IPS DF 19.7 (cell line): ENCODE measurements at regions not wholly inside any gene's neighbourhood (a gene's known extent, or its start where the extent isn't known, plus 50 kb on each side); places are given as distances from the start of the nearest gene placed in this dataset.
A peak's percentile ranks its signal among the peaks of the same experiment; 100 is the strongest.

Experiments used
- DNase-seq: peaks from one replicate; pipeline ENCODE4 v3.0.0-alpha.2; 2013; ENCODE audit warnings: low read depth, low spot score

DNA sequence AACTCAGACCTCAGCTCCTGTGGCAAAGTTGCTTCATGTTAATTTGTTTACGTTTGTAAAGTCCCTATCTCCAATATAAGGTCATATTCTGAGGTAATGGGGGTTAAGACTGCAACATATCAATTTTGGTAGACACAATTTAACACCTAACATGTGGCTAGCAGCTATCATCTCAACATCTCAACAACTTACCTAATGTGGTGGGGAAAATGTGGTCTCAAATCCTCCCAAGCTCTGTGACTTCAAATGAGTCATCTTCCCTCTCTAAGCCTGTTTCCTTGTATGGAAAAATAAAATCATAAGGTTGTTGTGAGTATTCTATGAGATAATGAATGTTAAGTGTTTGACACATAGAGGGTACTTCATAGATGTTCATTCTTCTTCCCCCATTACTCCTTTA, 443.3 kb downstream of the CDK5RAP2 start:
- no peak for DNase-seq

DNA sequence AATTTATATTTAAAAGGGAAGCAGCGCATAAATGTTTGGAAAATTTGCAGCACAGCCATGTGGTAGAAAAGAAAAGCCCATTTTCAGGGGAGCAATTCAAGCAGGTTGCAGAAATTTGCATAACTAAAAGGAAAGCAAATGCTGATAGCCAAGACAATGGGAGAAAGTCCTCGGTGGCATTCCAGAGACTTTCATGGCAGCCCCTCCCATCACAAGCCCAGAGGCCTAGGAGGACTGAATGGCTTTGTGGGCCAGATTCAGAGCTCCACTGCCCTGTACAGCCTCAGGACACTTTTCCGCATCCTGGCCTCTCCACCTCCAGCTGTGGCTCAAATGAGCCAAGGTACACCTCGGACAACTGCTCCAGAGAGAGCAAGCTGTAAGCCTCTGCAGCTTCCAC, 462.9 kb downstream of the CDK5RAP2 start:
- peak; percentile 20 for DNase-seq

DNA sequence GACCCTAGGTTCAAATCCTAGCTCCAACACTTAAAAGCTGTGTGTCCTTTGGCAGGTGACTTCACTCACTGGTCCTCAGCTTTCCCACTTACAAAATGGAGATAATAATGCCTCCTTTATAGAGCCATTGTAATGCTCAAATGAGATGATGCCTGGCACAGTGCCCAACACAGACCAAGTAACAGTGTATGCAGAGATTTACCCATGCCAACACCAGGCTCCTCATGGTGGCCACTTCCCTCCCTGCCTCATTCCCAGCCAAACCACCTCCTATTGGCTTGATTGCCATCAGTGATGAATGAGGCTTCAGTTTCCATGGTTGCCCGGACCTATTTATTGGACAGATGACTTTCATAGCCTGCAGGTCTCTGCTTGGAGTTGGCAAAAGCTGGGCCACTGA, 469.4 kb downstream of the CDK5RAP2 start:
- no peak for DNase-seq

- peak; percentile 35 for DNase-seq
These were observed 470.7 kb downstream of the CDK5RAP2 start for GRCh38 chr9:120109242-120109641.

DNA sequence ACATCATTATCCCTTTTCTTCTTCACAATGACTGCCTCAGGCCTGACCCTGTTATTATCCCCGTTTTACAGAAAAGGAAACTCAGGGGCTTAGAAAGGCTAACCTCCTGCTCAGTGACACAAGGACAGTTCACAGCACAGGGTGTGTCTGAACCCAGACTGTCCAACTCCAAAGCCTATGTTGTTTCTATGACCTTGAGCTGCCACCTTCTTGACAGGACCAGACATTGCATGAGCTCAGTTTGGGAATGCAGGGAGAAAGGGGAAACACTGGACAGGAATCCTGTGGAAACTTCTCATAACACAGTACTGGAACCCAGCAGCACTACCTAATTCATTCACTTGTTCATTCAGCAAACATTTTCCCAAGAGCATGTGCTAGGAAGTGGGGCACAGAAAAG, 472.8 kb downstream of the CDK5RAP2 start:
- no peak for DNase-seq

- DNase-seq, result no peak
These were observed 475.2 kb downstream of the CDK5RAP2 start for GRCh38 chr9:120104771-120105170.

DNA sequence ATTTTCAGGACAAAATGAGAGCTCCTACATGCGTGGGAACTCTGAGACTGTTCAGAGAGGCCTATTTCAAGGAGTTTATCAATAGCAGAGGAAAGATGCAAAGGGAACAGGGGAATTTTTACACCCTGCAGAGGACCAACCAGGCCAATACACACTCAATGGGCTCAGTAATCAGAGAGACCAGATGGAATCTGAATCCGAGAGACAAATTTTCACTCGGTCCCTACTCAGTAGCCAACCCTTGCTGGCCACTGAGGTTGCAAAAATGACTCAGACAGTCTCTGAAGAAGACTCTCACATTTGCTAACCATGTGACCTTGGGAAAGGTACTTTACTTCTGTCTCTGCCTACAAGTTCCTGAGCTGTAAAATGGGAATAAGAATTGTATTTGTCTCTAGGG, 479.4 kb downstream of the CDK5RAP2 start:
- DNase-seq, result no peak

DNA sequence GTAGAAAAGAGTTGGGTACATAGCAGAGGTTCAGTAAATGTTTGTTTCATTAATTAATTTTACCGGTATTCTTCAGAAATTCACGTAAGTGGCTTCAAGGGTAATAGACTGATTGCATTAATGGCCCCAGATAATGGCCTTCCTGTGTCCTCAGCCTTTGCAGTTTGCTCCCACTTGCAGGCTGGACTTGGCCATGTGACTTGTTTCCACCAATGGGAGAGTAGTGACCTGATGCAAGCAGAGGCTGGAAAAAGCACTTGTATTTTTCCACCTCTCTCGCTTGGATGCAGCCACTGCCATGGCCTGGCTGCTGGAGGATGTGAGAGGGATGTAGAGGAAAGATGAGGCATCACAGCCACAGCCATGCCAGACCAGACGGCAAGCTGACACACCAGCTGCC, 480.9 kb downstream of the CDK5RAP2 start:
- DNase-seq, result no peak

DNA sequence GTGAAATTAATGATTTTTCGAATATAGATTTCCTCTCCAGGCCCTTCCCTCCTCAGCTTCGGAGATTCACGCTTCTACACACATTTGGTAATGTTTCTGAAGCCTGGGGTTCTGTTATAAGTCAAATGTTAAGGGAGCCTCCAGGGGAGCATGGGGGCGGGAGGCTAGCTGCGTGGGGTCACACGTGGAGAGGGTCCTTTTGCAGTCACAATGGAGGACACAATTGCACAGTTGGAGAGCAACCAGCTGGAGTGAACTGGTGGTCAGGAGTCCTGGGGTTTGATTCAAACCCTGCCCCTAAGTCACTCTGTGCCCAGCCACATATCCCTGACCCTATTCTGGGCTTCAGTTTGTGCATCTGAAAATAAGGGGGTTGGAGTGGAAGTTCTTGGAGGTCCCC, 481.4 kb downstream of the CDK5RAP2 start:
- DNase-seq, result no peak

DNA sequence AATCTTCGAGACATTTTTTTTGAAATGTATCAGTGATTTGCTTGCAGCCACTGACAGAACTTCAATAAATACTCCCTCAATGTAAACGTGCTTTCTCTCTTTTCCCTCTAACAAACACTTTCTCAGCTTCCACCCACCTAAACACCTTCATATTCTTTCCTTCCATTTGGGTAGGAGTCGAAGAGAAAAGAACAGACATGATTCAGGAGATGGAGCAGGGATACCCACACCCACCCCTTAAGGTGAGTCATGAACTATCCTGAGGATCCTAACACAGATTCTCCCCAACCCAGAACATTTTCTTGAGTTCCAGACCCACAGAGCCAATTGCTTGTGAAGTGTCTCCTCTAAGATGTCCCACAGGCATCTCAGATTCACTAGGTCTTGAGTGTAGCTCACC, 488.8 kb downstream of the CDK5RAP2 start:
- no peak for DNase-seq

- no peak for DNase-seq
These were observed 499.1 kb downstream of the CDK5RAP2 start for GRCh38 chr9:120080849-120081248.

- DNase-seq, result no peak
These were observed 501.9 kb downstream of the CDK5RAP2 start for GRCh38 chr9:120078112-120078511.

DNA sequence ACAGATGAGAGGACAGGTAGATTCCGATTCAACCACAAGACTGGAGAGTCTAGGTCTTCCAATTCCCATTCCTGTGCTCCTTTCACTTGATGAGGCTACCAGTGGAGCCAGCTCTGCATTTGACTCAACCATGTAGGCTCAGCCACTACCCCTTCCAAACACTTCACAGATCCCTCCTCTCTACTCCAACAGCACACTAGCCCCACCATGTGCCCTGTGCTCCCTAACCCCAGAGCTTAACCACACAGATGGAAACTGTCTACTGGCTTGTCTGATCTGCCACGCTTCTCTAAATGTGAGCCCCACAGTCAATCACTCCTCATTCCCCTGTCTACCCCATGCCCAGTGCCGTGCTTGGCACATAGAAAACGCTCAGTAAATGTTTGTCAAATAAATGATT, 508.2 kb downstream of the CDK5RAP2 start:
- no peak for DNase-seq

GRCh38 chr9:120066315-120066714, 513.7 kb downstream of the CDK5RAP2 start:
- no peak for DNase-seq

DNA sequence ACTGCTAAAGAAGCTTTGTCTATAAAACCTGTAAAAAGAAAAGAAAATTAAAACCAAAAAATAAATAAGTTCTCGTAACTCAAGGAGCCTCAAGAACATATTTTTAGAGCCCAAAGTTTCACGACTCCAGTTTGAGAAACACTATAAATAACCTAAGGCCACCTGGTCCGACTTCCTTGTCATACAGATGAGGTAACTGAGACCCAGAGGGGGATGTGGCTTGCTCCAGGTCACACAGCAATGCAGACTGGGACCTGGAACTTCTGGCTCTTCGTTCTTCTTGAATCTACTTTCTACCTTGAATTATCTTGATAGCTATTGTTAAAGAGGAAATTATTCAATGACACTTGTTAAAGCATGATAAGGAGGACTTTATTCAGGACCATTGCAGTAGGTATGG, 514.8 kb downstream of the CDK5RAP2 start:
- DNase-seq, result no peak

- DNase-seq, result no peak
These were observed 535.0 kb downstream of the CDK5RAP2 start for GRCh38 chr9:120045011-120045410.

- no peak for DNase-seq
These were observed 536.5 kb downstream of the CDK5RAP2 start for GRCh38 chr9:120043448-120043847.

- no peak for DNase-seq
These were observed 539.1 kb downstream of the CDK5RAP2 start for GRCh38 chr9:120040896-120041295.

- no peak for DNase-seq
These were observed 541.6 kb downstream of the CDK5RAP2 start for GRCh38 chr9:120038342-120038741.

DNA sequence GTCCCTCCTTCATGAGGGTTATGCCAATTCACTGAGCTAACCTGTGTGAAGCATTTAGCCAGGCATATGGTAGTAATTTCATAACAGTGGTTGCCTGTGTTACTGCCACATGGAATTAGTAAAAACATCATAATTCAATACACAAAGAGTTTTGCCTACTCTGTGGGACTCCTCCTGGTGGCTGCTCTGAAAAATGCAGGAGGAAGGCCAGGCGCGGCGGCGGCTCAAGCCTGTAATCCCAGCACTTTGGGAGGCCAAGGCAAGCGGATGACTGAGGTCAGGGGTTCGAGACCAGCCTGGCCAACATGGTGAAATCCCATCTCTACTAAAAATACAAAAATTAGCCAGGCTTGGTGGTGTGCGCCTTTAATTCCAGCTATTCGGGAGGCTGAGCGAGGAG, 547.3 kb downstream of the CDK5RAP2 start:
- no peak for DNase-seq

GRCh38 chr9:120030847-120031246, 549.1 kb downstream of the CDK5RAP2 start:
- DNase-seq, result no peak

DNA sequence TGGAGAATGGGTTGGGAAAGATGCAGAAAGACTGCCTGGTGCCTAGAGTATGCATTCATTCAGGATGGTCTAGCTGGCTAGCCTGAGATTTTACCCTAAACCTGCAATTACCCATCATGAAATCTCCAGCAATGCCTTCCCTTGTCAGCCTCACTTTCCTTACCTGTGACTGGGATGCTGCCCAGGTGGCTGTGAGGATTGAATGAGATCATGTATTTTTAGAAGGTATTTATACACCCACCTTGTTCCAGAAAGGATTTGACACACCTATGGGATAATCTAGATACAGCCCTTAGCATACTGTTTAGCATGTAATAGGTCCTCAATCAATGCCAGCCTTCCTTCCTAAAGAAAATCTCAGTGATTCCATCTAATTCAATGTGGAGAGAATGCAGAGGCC, 561.4 kb downstream of the CDK5RAP2 start:
- DNase-seq, result no peak

DNA sequence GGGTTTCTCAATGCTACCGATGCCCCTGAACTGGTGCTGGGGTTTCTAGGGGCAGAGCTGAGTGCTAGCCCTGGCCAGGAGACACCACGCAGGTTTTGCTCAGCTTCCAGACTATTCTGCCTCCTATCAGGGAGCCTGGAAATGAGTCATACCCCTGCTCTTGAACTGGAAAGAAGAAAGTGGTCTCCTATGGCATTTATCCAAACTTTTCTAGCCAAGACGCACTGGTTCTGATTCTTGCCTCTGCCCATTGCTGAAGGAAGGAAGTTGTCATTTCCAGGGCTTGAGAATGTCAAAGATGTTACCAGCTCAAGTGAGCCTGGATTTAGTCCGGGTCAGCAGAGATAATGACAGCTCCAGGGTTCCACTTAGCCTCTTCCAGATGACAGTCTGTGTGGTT, 561.9 kb downstream of the CDK5RAP2 start:
- DNase-seq, result no peak

DNA sequence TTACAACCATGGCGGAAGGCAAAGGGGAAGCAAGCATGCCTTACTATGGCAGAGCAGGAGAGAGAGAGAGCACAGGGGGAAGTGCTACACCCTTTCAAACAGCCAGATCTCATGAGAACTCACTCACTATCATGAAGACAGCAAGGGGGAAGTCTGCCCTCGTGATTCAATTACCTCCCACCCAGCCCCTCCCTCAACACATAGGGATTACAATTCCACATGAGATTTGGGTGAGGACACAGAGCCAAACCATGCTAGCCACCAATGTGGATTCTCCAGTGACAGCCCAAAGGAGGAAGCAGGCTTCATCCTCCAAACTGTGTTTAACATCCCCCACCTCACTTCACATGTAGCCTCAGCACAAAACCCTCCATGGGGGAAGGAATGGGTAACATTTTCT, 563.7 kb downstream of the CDK5RAP2 start:
- DNase-seq, result no peak

DNA sequence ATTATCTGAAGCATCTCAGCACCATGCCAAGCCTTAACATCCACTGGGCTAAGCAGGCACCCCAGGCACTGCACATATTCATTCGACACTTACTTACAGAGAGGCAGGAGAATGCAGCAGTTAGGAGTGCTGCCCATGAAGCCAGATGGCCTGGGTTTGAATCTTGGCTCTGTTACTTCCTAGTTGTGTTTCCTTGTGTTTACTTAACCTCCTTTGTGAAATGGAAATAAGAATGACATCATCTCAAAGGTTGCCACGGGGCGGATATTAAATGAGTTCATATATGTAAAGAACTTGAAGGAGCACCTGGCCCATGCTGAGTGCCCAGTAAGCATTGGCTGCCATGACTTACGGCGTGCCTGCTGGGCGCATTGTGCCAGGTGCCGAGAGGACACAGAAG, 565.2 kb downstream of the CDK5RAP2 start:
- no peak for DNase-seq
